ENCODE measurements at regions not wholly inside any gene's neighbourhood (a gene's known extent, or its start where the extent isn't known, plus 50 kb on each side); places are given as distances from the start of the nearest gene placed in this dataset.

- DNase-seq (ENCODE audit: low read depth) = no peak
- no peak overlapping the region for H3K4me3 ChIP-seq (ENCODE audit: low read depth, low read length)
- TF ChIP-seq CTCF (conservative IDR thresholded peaks at IDR 0.05; ENCODE audit: low read depth, low read length) = no peak
These were observed 811.4 kb upstream of the HS3ST1 start for GRCh38 chr4:12239897-12240636.

GRCh38 chr4:12231098-12231497 lies 802.4 kb upstream of the HS3ST1 start:
- DNase-seq (ENCODE audit: low read depth) = no peak
- TF ChIP-seq CTCF (conservative IDR thresholded peaks at IDR 0.05; ENCODE audit: low read depth, low read length) = no peak
- H3K4me3 ChIP-seq (ENCODE audit: low read depth, low read length) = no peak overlapping the region

- no peak for TF ChIP-seq CTCF (conservative IDR thresholded peaks at IDR 0.05; ENCODE audit: low read depth, low read length)
- DNase-seq (ENCODE audit: low read depth) = no peak
- H3K4me3 ChIP-seq (ENCODE audit: low read depth, low read length) = no peak overlapping the region
These were observed 792.3 kb upstream of the HS3ST1 start for GRCh38 chr4:12221031-12221430.

- H3K4me3 ChIP-seq (ENCODE audit: low read depth, low read length) = no peak overlapping the region
- no peak for TF ChIP-seq CTCF (conservative IDR thresholded peaks at IDR 0.05; ENCODE audit: low read depth, low read length)
- DNase-seq (ENCODE audit: low read depth) = no peak
These were observed 782.9 kb upstream of the HS3ST1 start for GRCh38 chr4:12211636-12212035.

- TF ChIP-seq CTCF (conservative IDR thresholded peaks at IDR 0.05; ENCODE audit: low read depth, low read length) = no peak
- H3K4me3 ChIP-seq (ENCODE audit: low read depth, low read length) = no peak overlapping the region
- DNase-seq (ENCODE audit: low read depth) = no peak
These were observed 778.7 kb upstream of the HS3ST1 start for GRCh38 chr4:12207396-12207795.

- no peak for DNase-seq (ENCODE audit: low read depth)
- no peak for TF ChIP-seq CTCF (conservative IDR thresholded peaks at IDR 0.05; ENCODE audit: low read depth, low read length)
- no peak overlapping the region for H3K4me3 ChIP-seq (ENCODE audit: low read depth, low read length)
These were observed 777.4 kb upstream of the HS3ST1 start for GRCh38 chr4:12206091-12206490.

GRCh38 chr4:12203945-12204344 lies 775.3 kb upstream of the HS3ST1 start:
- no peak for DNase-seq (ENCODE audit: low read depth)
- TF ChIP-seq CTCF (conservative IDR thresholded peaks at IDR 0.05; ENCODE audit: low read depth, low read length) = no peak
- no peak overlapping the region for H3K4me3 ChIP-seq (ENCODE audit: low read depth, low read length)

Data from epithelial cell of proximal tubule (primary cell).